Trophoblast cell (in vitro differentiated cells and primary cell): ENCODE measurements at regions not wholly inside any gene's neighbourhood (a gene's known extent, or its start where the extent isn't known, plus 50 kb on each side); places are given as distances from the start of the nearest gene placed in this dataset.

ENCODE experiments used
- DNase-seq, 2 donors: peaks; one replicate each; pipeline ENCODE4 v3.0.0-alpha.2; 2016
- H2AFZ ChIP-seq: 2 replicates; pipeline ENCODE4 v1.6.1; 2013; ENCODE audit warnings: low read length, moderate library complexity, mild to moderate bottlenecking; ENCODE audit not compliant: insufficient read depth, poor library complexity
- H2AK5ac ChIP-seq: 2 replicates; pipeline ENCODE4 v1.6.1; 2013; ENCODE audit warnings: mild to moderate bottlenecking, low read length
- H2BK120ac ChIP-seq: 2 replicates; pipeline ENCODE4 v1.6.1; 2013; ENCODE audit warnings: low read length, mild to moderate bottlenecking, moderate library complexity; ENCODE audit not compliant: insufficient read depth, poor library complexity
- H2BK12ac ChIP-seq: 2 replicates; pipeline ENCODE4 v1.6.1; 2013; ENCODE audit warnings: mild to moderate bottlenecking, low read length, moderate library complexity
- H2BK5ac ChIP-seq: 2 replicates; pipeline ENCODE4 v1.6.1; 2013; ENCODE audit warnings: low read length, low read depth, moderate library complexity, mild to moderate bottlenecking; ENCODE audit not compliant: poor library complexity
- H3K14ac ChIP-seq: 2 replicates; pipeline ENCODE4 v1.6.1; 2013; ENCODE audit warnings: mild to moderate bottlenecking, low read length
- H3K18ac ChIP-seq: 2 replicates; pipeline ENCODE4 v1.6.1; 2013; ENCODE audit warnings: mild to moderate bottlenecking, low read length
- H3K23ac ChIP-seq: 2 replicates; pipeline ENCODE4 v1.6.1; 2013; ENCODE audit warnings: low read length
- H3K27ac ChIP-seq: 2 replicates; pipeline ENCODE4 v1.5.1; 2013; ENCODE audit warnings: low read depth, mild to moderate bottlenecking, inconsistent platforms, low read length, moderate library complexity
- H3K27me3 ChIP-seq: 2 replicates; pipeline ENCODE4 v1.6.1; 2013; ENCODE audit warnings: inconsistent platforms, mild to moderate bottlenecking, low read length, moderate library complexity; ENCODE audit not compliant: insufficient read depth
- H3K36me3 ChIP-seq, 2 experiments: 1 replicate in 1 of 2; 2 replicates in 1 of 2; pipeline ENCODE4 v1.6.1; 2013; ENCODE audit warnings: low read length in 2 of 2, mild to moderate bottlenecking in 2 of 2, moderate library complexity in 1 of 2; ENCODE audit not compliant: insufficient read depth in 2 of 2, control insufficient read depth in 1 of 2
- H3K4ac ChIP-seq: 2 replicates; pipeline ENCODE4 v1.6.1; 2013; ENCODE audit warnings: low read depth, mild to moderate bottlenecking, low read length, moderate library complexity
- H3K4me1 ChIP-seq, 2 experiments: 1 replicate in 1 of 2; 2 replicates in 1 of 2; pipeline ENCODE4 v1.6.1; 2013; ENCODE audit warnings: low read length in 2 of 2, mild to moderate bottlenecking in 2 of 2, moderate library complexity in 1 of 2; ENCODE audit not compliant: insufficient read depth in 2 of 2, control insufficient read depth in 1 of 2
- H3K4me2 ChIP-seq: 2 replicates; pipeline ENCODE4 v1.6.1; 2013; ENCODE audit warnings: inconsistent platforms, mild to moderate bottlenecking, low read length, moderate library complexity
- H3K4me3 ChIP-seq: 2 replicates; pipeline ENCODE4 v1.5.1; 2013; ENCODE audit warnings: mild to moderate bottlenecking, low read depth, low read length, inconsistent platforms
- H3K79me1 ChIP-seq: one replicate; pipeline ENCODE4 v1.6.1; 2013; ENCODE audit warnings: low read length
- H3K79me2 ChIP-seq: 2 replicates; pipeline ENCODE4 v1.6.1; 2013; ENCODE audit warnings: low read length, mild to moderate bottlenecking; ENCODE audit not compliant: control insufficient read depth, insufficient read depth, poor library complexity
- H3K9ac ChIP-seq: 2 replicates; pipeline ENCODE4 v1.6.1; 2013; ENCODE audit warnings: mild to moderate bottlenecking, low read length
- H3K9me3 ChIP-seq: 2 replicates; pipeline ENCODE4 v1.6.1; 2013; ENCODE audit warnings: low read depth, mild to moderate bottlenecking, control low read depth, inconsistent platforms, low read length; ENCODE audit not compliant: insufficient read depth
- H4K12ac ChIP-seq: 2 replicates; pipeline ENCODE4 v1.6.1; 2013; ENCODE audit warnings: low read depth, mild to moderate bottlenecking, low read length, moderate library complexity
- H4K8ac ChIP-seq: 2 replicates; pipeline ENCODE4 v1.6.1; 2013; ENCODE audit warnings: low read depth, mild to moderate bottlenecking, low read length, moderate library complexity
- H4K91ac ChIP-seq: one replicate; pipeline ENCODE4 v1.6.1; 2013; ENCODE audit warnings: low read depth, mild to moderate bottlenecking, low read length, moderate library complexity
- WGBS: extraction: QIAGEN DNeasy Blood & Tissue Kit; methylation state at CpG from one replicate; pipeline ENCODE4 v1.1.7; 2013; ENCODE audit warnings: missing lambda C conversion rate; ENCODE audit not compliant: insufficient read length, insufficient coverage; ENCODE audit errors: extremely low coverage; 5-methylcytosine and 5-hydroxymethylcytosine counted together

GRCh38 chr1:96059736-96060135 is 661.8 kb upstream of the PTBP2 start:
- H3K4ac ChIP-seq, result no peak overlapping the region
- H4K91ac ChIP-seq, result no peak overlapping the region
- no peak overlapping the region for H3K14ac ChIP-seq
- H3K36me3 ChIP-seq, result peaks cover 0 to 2% of the 10 kb centered on the region in 2 experiments
- H3K18ac ChIP-seq, result no peak overlapping the region
- DNase-seq, result no peak
- no peak overlapping the region for H2BK120ac ChIP-seq
- peaks cover 0 to 2% of the 10 kb centered on the region in 2 experiments for H3K4me1 ChIP-seq
- H2BK5ac ChIP-seq, result no peak overlapping the region
- no peak overlapping the region for H3K4me2 ChIP-seq
- H2AK5ac ChIP-seq, result no peak overlapping the region
- no peaks in the 10 kb centered on the region for H3K27me3 ChIP-seq
- H3K23ac ChIP-seq, result no peak overlapping the region
- H3K9me3 ChIP-seq, result peaks cover 2% of the 10 kb centered on the region
- WGBS, result no CpG with 5 or more reads among the region's 3 CpGs
- no peak overlapping the region for H2AFZ ChIP-seq
- H3K79me1 ChIP-seq, result no peaks in the 10 kb centered on the region
- no peak overlapping the region for H2BK12ac ChIP-seq
- no peak overlapping the region for H3K9ac ChIP-seq
- no peak overlapping the region for H3K4me3 ChIP-seq
- H3K27ac ChIP-seq, result no peak overlapping the region
- no peaks in the 10 kb centered on the region for H3K79me2 ChIP-seq
- no peak overlapping the region for H4K12ac ChIP-seq
- H4K8ac ChIP-seq, result no peak overlapping the region

GRCh38 chr1:96060621-96061020 is 661.0 kb upstream of the PTBP2 start:
- no peak overlapping the region for H2BK5ac ChIP-seq
- H3K4ac ChIP-seq, result no peak overlapping the region
- H3K4me3 ChIP-seq, result no peak overlapping the region
- H3K14ac ChIP-seq, result no peak overlapping the region
- peaks cover 0 to 2% of the 10 kb centered on the region in 2 experiments for H3K36me3 ChIP-seq
- H3K4me2 ChIP-seq, result no peak overlapping the region
- no peak overlapping the region for H2BK120ac ChIP-seq
- H2AK5ac ChIP-seq, result no peak overlapping the region
- no peak overlapping the region for H4K91ac ChIP-seq
- H3K9ac ChIP-seq, result no peak overlapping the region
- H3K4me1 ChIP-seq, result peaks cover 0 to 2% of the 10 kb centered on the region in 2 experiments
- H3K79me1 ChIP-seq, result no peaks in the 10 kb centered on the region
- no peak overlapping the region for H4K12ac ChIP-seq
- H4K8ac ChIP-seq, result no peak overlapping the region
- H3K27ac ChIP-seq, result no peak overlapping the region
- H3K9me3 ChIP-seq, result peaks cover 2% of the 10 kb centered on the region
- DNase-seq, result no peak
- no peak overlapping the region for H2BK12ac ChIP-seq
- H3K23ac ChIP-seq, result no peak overlapping the region
- no peak overlapping the region for H2AFZ ChIP-seq
- WGBS, result no CpG with 5 or more reads among the region's 6 CpGs
- no peak overlapping the region for H3K18ac ChIP-seq
- no peaks in the 10 kb centered on the region for H3K79me2 ChIP-seq
- no peaks in the 10 kb centered on the region for H3K27me3 ChIP-seq

GRCh38 chr1:96072021-96072420 is 649.6 kb upstream of the PTBP2 start:
- Histone ChIP-seq H3K4me1 (no peaks in the 10 kb centered on the region), H4K8ac (no peak overlapping the region), H3K14ac (no peak overlapping the region), H3K4ac (no peak overlapping the region), H3K27me3 (no peaks in the 10 kb centered on the region), H3K4me3 (no peak overlapping the region), H3K79me1 (no peaks in the 10 kb centered on the region), H3K36me3 (no peaks in the 10 kb centered on the region), H3K18ac (no peak overlapping the region), H4K91ac (no peak overlapping the region), H3K23ac (no peak overlapping the region), H3K9ac (no peak overlapping the region), H3K9me3 (no peaks in the 10 kb centered on the region), H2AK5ac (no peak overlapping the region), H3K27ac (no peak overlapping the region), H2AFZ (no peak overlapping the region), H3K79me2 (no peaks in the 10 kb centered on the region), H2BK12ac (no peak overlapping the region), H4K12ac (no peak overlapping the region), H2BK5ac (no peak overlapping the region), H3K4me2 (no peak overlapping the region), H2BK120ac (no peak overlapping the region)
- no CpG with 5 or more reads among the region's 3 CpGs for WGBS
- no peak for DNase-seq

GRCh38 chr1:96073100-96073499 is 648.5 kb upstream of the PTBP2 start:
- Histone ChIP-seq H3K27me3 (no peaks in the 10 kb centered on the region), H3K4ac (no peak overlapping the region), H3K18ac (no peak overlapping the region), H3K4me2 (no peak overlapping the region), H4K8ac (no peak overlapping the region), H3K14ac (no peak overlapping the region), H3K9me3 (no peaks in the 10 kb centered on the region), H3K36me3 (no peaks in the 10 kb centered on the region), H4K91ac (no peak overlapping the region), H2BK120ac (no peak overlapping the region), H3K79me2 (no peaks in the 10 kb centered on the region), H4K12ac (no peak overlapping the region), H3K4me1 (no peaks in the 10 kb centered on the region), H2AFZ (no peak overlapping the region), H3K79me1 (no peaks in the 10 kb centered on the region), H3K27ac (no peak overlapping the region), H2BK5ac (no peak overlapping the region), H2AK5ac (no peak overlapping the region), H3K4me3 (no peak overlapping the region), H3K9ac (no peak overlapping the region), H2BK12ac (no peak overlapping the region), H3K23ac (no peak overlapping the region)
- no CpG with 5 or more reads among the region's 1 CpG for WGBS
- DNase-seq, result no peak
